ENCODE measurements at regions not wholly inside any gene's neighbourhood (a gene's known extent, or its start where the extent isn't known, plus 50 kb on each side); places are given as distances from the start of the nearest gene placed in this dataset.
A peak's percentile ranks its signal among the peaks of the same experiment; 100 is the strongest.

DNA sequence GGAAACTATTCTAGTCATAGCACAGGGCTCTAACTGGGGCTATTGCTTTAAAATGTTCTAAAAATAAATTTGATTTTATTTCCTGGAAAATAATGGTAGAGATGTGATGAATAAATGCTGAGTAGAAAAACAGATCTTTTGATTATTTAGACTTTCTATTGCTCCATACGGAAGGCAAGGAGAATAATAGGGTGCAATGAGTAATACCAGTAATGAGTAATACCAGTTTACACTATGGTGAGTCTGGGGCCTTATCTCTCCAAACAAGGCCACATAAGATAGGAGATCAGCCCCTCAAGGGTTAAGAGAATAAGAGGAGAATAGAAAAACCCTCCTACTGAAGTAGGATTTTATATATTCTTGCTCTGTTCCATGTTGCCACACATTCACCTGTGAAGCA lies 390.4 kb downstream of the KLF5 start:
- no peak for DNase-seq (ENCODE audit: low spot score)

DNA sequence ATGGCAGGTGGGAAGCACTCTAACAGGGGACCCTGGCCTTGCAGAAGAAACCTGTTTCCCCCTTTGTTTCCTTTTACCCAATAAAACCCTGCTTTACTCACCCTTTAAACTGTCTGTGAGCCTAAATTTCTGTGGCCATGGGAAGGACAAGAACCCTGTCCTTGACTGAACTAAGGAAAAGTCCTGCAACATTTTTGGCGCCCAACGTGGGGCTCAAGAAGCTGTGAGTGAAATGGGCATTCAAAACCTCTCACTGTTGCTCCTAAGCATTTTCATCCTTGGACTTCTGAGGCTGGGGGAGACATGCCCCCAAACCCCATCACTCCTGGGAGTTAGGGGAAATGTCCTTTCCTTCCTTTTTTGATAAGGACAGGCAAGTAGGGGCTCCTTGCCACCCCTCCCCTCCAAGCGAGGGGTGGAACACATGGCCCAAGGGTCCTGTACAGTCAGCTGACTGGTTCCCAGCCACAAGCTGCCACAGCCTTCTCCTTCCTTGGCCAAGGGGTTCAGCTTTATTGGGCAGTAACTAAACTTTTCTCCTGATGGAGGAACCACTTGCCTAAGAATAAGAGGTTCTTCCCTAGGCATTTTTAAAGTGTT lies 381.6 kb downstream of the KLF5 start:
- DNase-seq (ENCODE audit: low spot score) = no peak

- DNase-seq (ENCODE audit: low spot score) = no peak
These were observed 375.1 kb downstream of the KLF5 start for GRCh38 chr13:73433890-73434289.

DNA sequence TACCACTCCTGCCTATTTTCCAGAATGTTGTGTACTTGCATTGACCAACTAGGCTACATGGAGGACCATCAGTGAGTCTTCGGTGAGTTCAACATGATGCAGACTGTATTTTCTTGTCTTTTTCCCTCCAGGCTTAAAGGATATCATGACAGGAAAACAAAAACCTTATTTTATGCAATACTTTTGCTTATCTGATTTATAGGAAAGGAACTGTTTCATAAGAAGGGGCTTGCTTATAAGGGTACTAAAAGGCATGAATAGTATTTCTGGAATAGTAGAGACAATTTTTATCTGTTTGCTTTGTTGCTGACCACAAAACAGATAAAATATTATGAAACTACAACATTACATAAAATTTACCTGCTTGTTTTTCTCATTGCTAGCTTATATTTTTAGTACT lies 374.7 kb downstream of the KLF5 start:
- no peak for DNase-seq (ENCODE audit: low spot score)

GRCh38 chr13:73429701-73430100 lies 370.9 kb downstream of the KLF5 start:
- DNase-seq (ENCODE audit: low spot score) = peak; percentile 7

- no peak for DNase-seq (ENCODE audit: low spot score)
These were observed 369.9 kb downstream of the KLF5 start for GRCh38 chr13:73428706-73429105.

DNA sequence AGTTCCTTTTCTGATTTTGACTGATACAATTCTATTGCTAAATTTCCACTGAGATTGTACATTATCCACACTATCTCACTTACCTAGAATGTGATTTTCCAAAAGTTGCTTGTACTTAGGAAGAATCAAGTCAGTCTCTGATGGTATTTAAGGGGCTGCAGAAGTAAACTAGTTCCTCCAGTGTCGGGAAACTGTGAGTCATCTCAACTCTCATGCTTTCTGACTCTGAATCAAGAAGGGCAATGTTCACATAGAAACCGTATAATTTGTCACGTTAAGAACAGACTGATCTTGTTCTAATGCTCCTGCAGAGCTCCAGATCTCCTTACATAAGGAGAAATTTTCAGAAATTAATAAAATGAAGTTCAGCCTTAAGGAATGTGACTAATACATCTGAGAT lies 369.3 kb downstream of the KLF5 start:
- peak; percentile 10 for DNase-seq (ENCODE audit: low spot score)

DNA sequence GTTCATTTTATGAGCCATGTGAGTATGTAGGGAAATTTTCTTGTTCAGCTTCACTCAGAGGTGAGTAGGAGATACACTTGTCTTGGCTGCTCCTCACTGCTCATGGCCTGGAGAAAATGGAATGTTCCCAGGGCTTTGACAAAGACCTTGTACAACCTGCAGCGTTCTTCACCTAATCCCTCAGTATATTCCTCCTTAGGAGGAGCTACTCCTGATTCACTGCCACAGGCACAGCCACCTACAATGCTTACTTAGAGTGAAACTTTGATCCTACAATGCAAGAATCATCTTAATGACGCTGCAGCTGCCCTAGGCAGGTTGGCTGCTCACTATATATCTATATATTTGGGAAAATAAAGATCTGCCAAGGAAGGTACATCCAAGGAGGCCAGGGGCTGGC lies 364.2 kb downstream of the KLF5 start:
- DNase-seq (ENCODE audit: low spot score) = no peak

- DNase-seq (ENCODE audit: low spot score) = no peak
These were observed 362.6 kb downstream of the KLF5 start for GRCh38 chr13:73421310-73421912.

- DNase-seq (ENCODE audit: low spot score) = no peak
These were observed 360.4 kb downstream of the KLF5 start for GRCh38 chr13:73419186-73419585.

GRCh38 chr13:73417012-73417615 lies 358.3 kb downstream of the KLF5 start:
- no peak for DNase-seq (ENCODE audit: low spot score)

- DNase-seq (ENCODE audit: low spot score) = no peak
These were observed 357.3 kb downstream of the KLF5 start for GRCh38 chr13:73416093-73416492.

- no peak for DNase-seq (ENCODE audit: low spot score)
These were observed 354.9 kb downstream of the KLF5 start for GRCh38 chr13:73413656-73414055.

DNA sequence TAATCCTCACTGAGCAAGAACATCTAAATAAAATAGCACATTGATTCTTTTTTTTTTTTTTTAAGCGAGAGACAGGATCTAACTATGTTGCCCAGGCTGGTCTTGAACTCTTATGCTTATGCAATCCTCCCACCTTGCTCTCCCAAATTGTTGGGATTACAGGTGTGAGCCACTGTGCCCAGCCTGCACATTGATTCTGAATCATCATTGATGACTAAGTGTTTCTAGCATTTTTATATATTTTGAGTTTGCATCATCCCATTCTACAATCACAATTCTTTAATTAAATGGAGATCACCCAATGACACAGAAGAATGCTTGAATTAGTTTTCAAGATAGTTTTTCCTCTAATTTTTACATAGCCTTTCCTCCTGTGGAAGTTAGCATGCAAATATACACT lies 354.1 kb downstream of the KLF5 start:
- no peak for DNase-seq (ENCODE audit: low spot score)

- DNase-seq (ENCODE audit: low spot score) = no peak
These were observed 352.4 kb downstream of the KLF5 start for GRCh38 chr13:73411067-73411809.

- DNase-seq (ENCODE audit: low spot score) = no peak
These were observed 347.6 kb downstream of the KLF5 start for GRCh38 chr13:73406454-73406853.

DNA sequence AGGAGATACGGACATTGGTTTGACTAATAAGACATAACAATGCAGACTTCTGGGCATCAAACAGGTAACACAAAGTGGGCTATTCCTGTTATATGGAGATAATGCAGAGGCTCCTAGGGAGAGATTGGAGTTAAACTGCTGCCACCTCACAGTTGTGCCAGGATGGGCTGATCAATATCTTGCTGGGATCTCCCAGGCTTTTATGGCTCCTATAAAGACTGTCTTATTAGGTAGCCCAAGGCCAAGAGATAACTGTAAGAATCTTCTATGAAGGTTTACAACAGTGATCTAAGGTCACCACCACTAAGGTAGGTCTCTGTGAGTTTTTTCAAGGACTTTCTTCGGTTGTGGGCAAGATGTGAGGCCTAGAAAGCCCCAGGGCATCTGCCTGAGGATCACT lies 345.8 kb downstream of the KLF5 start:
- DNase-seq (ENCODE audit: low spot score) = no peak

DNA sequence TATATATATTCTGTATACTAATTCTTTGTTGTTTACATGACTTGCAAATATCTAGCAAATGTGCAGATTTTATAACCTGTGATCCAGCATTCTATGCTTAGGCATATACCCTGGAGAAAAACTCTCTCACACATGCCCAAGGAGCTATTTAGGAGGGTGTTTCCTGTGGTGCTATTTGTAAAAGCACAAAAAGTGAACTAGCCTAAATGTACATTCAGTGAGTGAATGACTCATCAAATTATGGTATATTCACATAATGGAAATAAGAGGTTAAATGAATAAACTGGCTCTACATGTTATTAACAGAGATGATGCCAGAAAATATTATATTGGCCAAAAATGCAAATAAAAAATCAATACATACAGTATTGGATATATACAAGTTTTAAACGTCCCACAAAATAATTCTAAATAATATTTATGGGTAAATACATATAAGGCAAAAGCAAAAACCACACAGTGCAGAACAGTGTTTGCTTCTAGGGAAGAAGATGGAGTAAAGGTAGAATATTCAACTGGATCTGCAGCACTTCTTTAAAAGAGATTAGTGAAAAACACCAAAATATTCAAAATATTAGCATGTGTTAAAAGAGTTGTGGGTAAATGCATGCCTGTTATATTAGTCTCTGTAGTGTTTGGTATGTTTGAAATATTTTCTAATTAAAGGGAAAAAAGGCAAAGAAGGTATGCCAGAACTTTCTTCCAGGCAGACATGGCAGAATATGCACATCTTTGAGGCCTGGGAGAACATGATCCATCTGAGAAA lies 344.7 kb downstream of the KLF5 start:
- DNase-seq (ENCODE audit: low spot score) = no peak

DNA sequence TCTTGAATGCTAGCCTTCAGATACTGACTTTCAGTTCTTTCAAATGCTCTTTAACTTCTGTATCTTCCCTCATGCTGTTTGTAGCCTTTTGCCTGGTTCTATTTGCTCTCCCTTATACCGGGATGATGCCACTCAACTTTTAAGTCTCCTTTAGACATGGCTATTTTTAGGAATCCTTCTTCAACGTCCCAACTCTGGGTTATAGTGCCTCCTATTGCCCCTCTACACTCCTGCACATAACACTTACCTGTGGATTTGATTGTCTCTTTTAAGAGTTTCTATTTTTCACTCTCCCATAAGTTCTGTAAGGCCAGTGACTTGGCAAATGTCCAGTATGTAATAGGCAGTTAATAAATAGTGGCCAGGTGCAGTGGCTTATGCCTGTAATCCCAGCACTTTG lies 343.0 kb downstream of the KLF5 start:
- DNase-seq (ENCODE audit: low spot score) = no peak

- DNase-seq (ENCODE audit: low spot score) = no peak
These were observed 340.8 kb downstream of the KLF5 start for GRCh38 chr13:73399347-73400216.

GRCh38 chr13:73397496-73398305 lies 338.9 kb downstream of the KLF5 start:
- DNase-seq (ENCODE audit: low spot score) = no peak

Data from AG08396 (cell line).